Upper lobe of left lung (tissue), 6 donors: ENCODE measurements at regions not wholly inside any gene's neighbourhood (a gene's known extent, or its start where the extent isn't known, plus 50 kb on each side); places are given as distances from the start of the nearest gene placed in this dataset.

ENCODE experiments used
- ATAC-seq, 2 donors: fragments of 200-7000 bp; cut with Tn5 transposase; one replicate each; pipeline ENCODE4 v1.9.1; 2022; ENCODE audit warnings: mild to moderate bottlenecking in 2 of 2, moderate library complexity in 2 of 2; ENCODE audit not compliant: low FRiP score in 2 of 2
- DNase-seq, 2 donors: peaks; one replicate each; pipeline ENCODE4 v3.0.0-alpha.2; 2019 to 2020
- H3K27ac ChIP-seq, 4 donors: fragments of 200-600 bp; sonication (generic); one replicate each; pipeline ENCODE4 v1.5.1; 2016 to 2019
- H3K27me3 ChIP-seq, 4 donors: fragments of 200-600 bp; sonication (generic); one replicate each; pipeline ENCODE4 v1.5.1; 2017 to 2019
- H3K36me3 ChIP-seq, 4 donors: fragments of 200-600 bp; sonication (generic); one replicate each; pipeline ENCODE4 v1.5.1; 2016 to 2019
- H3K4me1 ChIP-seq, 4 donors: fragments of 200-600 bp; sonication (generic); one replicate each; pipeline ENCODE4 v1.5.1; 2018 to 2019
- H3K4me3 ChIP-seq, 4 donors: fragments of 200-600 bp; sonication (generic); one replicate each; pipeline ENCODE4 v1.5.1; 2017 to 2019; ENCODE audit warnings: mild to moderate bottlenecking in 2 of 4, moderate library complexity in 1 of 4
- H3K9me3 ChIP-seq, 4 donors: fragments of 200-600 bp; sonication (generic); one replicate each; pipeline ENCODE4 v1.5.1; 2018 to 2019
- CTCF ChIP-seq, 6 experiments: fragments of 450-650 bp in 4 of 6; fragments of 200-600 bp in 2 of 6; sonication (generic) in 2 of 6; IDR thresholded peaks; one replicate each; pipeline ENCODE4 v1.5.1; 2016 to 2019; ENCODE audit warnings: antibody characterized with exemption in 6 of 6
- EP300 ChIP-seq, 4 donors: sonication (generic); formaldehyde crosslinking; IDR thresholded peaks; one replicate each; pipeline ENCODE4 v1.5.1; 2017; ENCODE audit warnings: antibody characterized with exemption in 4 of 4, control low read depth in 2 of 4
- POLR2A ChIP-seq, 4 donors: fragments of 450-650 bp; IDR thresholded peaks; one replicate each; pipeline ENCODE4 v1.5.1; 2016 to 2017; ENCODE audit warnings: antibody characterized with exemption in 4 of 4, mild to moderate bottlenecking in 2 of 4
- POLR2AphosphoS5 ChIP-seq, 2 donors: sonication (generic); formaldehyde crosslinking; IDR thresholded peaks; one replicate each; pipeline ENCODE4 v1.5.1; 2017; ENCODE audit warnings: antibody characterized with exemption in 2 of 2
- WGBS, 2 donors: methylation state at CpG; one replicate each; pipeline ENCODE4 v1.1.5; 2017 to 2018; 5-methylcytosine and 5-hydroxymethylcytosine counted together
- donor health status: DM: no; HTN: no; CAD: no; lungs with moderate emphysema.
- donor health status: DM: no; HTN: yes; CAD: no; lungs with severe emphysema.

GRCh38 chr4:189202182-189202868 lies 738.3 kb upstream of the FRG1 start:
- 5 to 7% methylated on average over 16 of the region's 16 CpGs for WGBS, 2 donors
- H3K4me1 ChIP-seq: peaks cover 0 to 4% (median 2%) of the 10 kb centered on the region in 4 donors
- H3K27me3 ChIP-seq: no peaks in the 10 kb centered on the region
- ATAC-seq: peak in 1 of 2 donors; percentile 91
- H3K27ac ChIP-seq: no peak overlapping the region
- TF ChIP-seq EP300 (IDR thresholded peaks at IDR 0.05) (no peak), POLR2AphosphoS5 (IDR thresholded peaks at IDR 0.05) (no peak), POLR2A (IDR thresholded peaks at IDR 0.05) (no peak), CTCF (IDR thresholded peaks at IDR 0.05) (peak; percentile 50 to 77 (median 70))
- H3K36me3 ChIP-seq: no peaks in the 10 kb centered on the region
- H3K9me3 ChIP-seq: no peaks in the 10 kb centered on the region
- peak overlapping the region in 3 of 4 donors; percentile 9 to 25 (median 22) for H3K4me3 ChIP-seq
- peak; percentile 47 to 90 for DNase-seq

GRCh38 chr4:189202869-189203271 lies 737.8 kb upstream of the FRG1 start:
- DNase-seq: no peak
- peak overlapping the region in 2 of 4 donors; percentile 22 to 25 for H3K4me3 ChIP-seq
- 30 to 52% methylated on average over 8 of the region's 8 CpGs for WGBS, 2 donors

GRCh38 chr4:189204616-189205015 lies 736.1 kb upstream of the FRG1 start:
- Histone ChIP-seq H3K4me3 (no peak overlapping the region), H3K4me1 (peaks cover 0 to 4% (median 2%) of the 10 kb centered on the region in 4 donors), H3K27me3 (no peaks in the 10 kb centered on the region), H3K9me3 (no peaks in the 10 kb centered on the region), H3K27ac (no peak overlapping the region), H3K36me3 (no peaks in the 10 kb centered on the region)
- TF ChIP-seq POLR2A (IDR thresholded peaks at IDR 0.05) (no peak), CTCF (IDR thresholded peaks at IDR 0.05) (no peak), POLR2AphosphoS5 (IDR thresholded peaks at IDR 0.05) (no peak), EP300 (IDR thresholded peaks at IDR 0.05) (no peak)
- DNase-seq (no peak), ATAC-seq (no peak)
- 73 to 78% methylated on average over 8 of the region's 8 CpGs for WGBS, 2 donors

More at GRCh38 chr4:189202869-189203271, 737.8 kb upstream of the FRG1 start:
- ATAC-seq: peak in 1 of 2 donors; percentile 30
- peaks cover 0 to 4% (median 2%) of the 10 kb centered on the region in 4 donors for H3K4me1 ChIP-seq
- no peaks in the 10 kb centered on the region for H3K27me3 ChIP-seq
- no peak overlapping the region for H3K27ac ChIP-seq
- no peaks in the 10 kb centered on the region for H3K36me3 ChIP-seq
- TF ChIP-seq CTCF (IDR thresholded peaks at IDR 0.05) (no peak), POLR2A (IDR thresholded peaks at IDR 0.05) (no peak), EP300 (IDR thresholded peaks at IDR 0.05) (no peak), POLR2AphosphoS5 (IDR thresholded peaks at IDR 0.05) (no peak)
- H3K9me3 ChIP-seq: no peaks in the 10 kb centered on the region

- WGBS, 2 donors: 52 to 61% methylated on average over 10 of the region's 10 CpGs
- Histone ChIP-seq H3K27ac (no peak overlapping the region), H3K27me3 (no peaks in the 10 kb centered on the region), H3K4me1 (peaks cover 0 to 4% (median 2%) of the 10 kb centered on the region in 4 donors), H3K36me3 (no peaks in the 10 kb centered on the region), H3K9me3 (no peaks in the 10 kb centered on the region), H3K4me3 (no peak overlapping the region)
- TF ChIP-seq EP300 (IDR thresholded peaks at IDR 0.05) (no peak), POLR2AphosphoS5 (IDR thresholded peaks at IDR 0.05) (no peak), CTCF (IDR thresholded peaks at IDR 0.05) (no peak), POLR2A (IDR thresholded peaks at IDR 0.05) (no peak)
- ATAC-seq (no peak), DNase-seq (no peak)
These were observed 733.7 kb upstream of the FRG1 start for GRCh38 chr4:189206953-189207352.

GRCh38 chr4:189207872-189208271 lies 732.8 kb upstream of the FRG1 start:
- 85 to 96% methylated on average over 5 of the region's 5 CpGs for WGBS, 2 donors
- TF ChIP-seq EP300 (IDR thresholded peaks at IDR 0.05): no peak
- no peak for TF ChIP-seq POLR2A (IDR thresholded peaks at IDR 0.05)
- no peak for TF ChIP-seq POLR2AphosphoS5 (IDR thresholded peaks at IDR 0.05)
- TF ChIP-seq CTCF (IDR thresholded peaks at IDR 0.05): no peak
- no peaks in the 10 kb centered on the region for H3K9me3 ChIP-seq

More at GRCh38 chr4:189207872-189208271, 732.8 kb upstream of the FRG1 start:
- Histone ChIP-seq H3K27me3 (no peaks in the 10 kb centered on the region), H3K4me3 (no peak overlapping the region), H3K36me3 (no peaks in the 10 kb centered on the region), H3K4me1 (peaks cover 0 to 3% (median under 1%) of the 10 kb centered on the region in 4 donors), H3K27ac (no peak overlapping the region)
- DNase-seq (no peak), ATAC-seq (no peak)
